BE2C (cell line): ENCODE measurements at regions not wholly inside any gene's neighbourhood (a gene's known extent, or its start where the extent isn't known, plus 50 kb on each side); places are given as distances from the start of the nearest gene placed in this dataset.

Source experiments
- DNase-seq: peaks from one replicate; pipeline ENCODE4 v3.0.0-alpha.2; 2020
- H3K27me3 ChIP-seq: fragments of 250-450 bp; sonication (Bioruptor Pico); 2 replicates; pipeline ENCODE4 v1.5.1; 2020; ENCODE audit warnings: mild to moderate bottlenecking
- H3K36me3 ChIP-seq: fragments of 250-450 bp; sonication (Bioruptor Pico); 2 replicates; pipeline ENCODE4 v1.5.1; 2020; ENCODE audit warnings: mild to moderate bottlenecking
- H3K4me1 ChIP-seq: fragments of 250-450 bp; sonication (Bioruptor Pico); 2 replicates; pipeline ENCODE4 v1.5.1; 2020
- H3K4me3 ChIP-seq: 2 replicates; pipeline ENCODE4 v1.5.1; 2011; ENCODE audit warnings: low read depth, low read length
- H3K9me3 ChIP-seq: fragments of 250-450 bp; sonication (Bioruptor Pico); 2 replicates; pipeline ENCODE4 v1.5.1; 2020
- TF ChIP-seq, protein P1 (sequence below): IDR thresholded peaks from 2 replicates; pipeline ENCODE4 v1.5.1; 2012; ENCODE audit warnings: mild to moderate bottlenecking, low read depth, low read length

DNA sequence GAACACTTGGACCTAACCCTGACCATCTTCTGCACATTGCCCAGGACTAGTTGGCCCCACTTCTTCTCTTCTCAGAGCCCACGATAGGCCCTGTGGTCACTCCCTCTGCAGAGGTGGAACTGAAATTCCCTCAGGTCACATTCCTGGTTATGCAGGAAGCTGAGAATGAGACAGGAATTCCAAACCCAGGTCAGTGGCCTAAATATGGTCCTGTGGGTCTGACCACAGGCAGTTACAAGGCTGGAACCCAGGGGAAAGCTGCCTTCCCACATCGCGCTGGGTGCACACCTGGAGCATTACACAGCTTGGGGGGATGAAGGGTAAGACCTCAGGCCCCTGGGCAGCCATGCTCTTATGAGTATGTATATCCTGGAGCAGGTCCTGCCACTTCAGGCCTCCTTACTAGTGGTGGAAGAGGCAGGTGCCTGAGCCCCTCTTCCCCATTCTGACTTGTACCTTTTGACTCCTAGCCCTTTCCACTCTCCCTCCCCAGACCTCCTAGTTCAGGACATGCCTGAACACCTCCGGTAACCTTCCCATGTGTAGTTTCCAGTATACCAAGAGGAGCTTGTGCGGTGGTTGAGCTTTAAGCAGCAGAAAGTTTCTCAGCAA, 173.5 kb downstream of the ASMT start:
- no peaks in the 10 kb centered on the region for H3K36me3 ChIP-seq
- TF ChIP-seq, protein P1, sequence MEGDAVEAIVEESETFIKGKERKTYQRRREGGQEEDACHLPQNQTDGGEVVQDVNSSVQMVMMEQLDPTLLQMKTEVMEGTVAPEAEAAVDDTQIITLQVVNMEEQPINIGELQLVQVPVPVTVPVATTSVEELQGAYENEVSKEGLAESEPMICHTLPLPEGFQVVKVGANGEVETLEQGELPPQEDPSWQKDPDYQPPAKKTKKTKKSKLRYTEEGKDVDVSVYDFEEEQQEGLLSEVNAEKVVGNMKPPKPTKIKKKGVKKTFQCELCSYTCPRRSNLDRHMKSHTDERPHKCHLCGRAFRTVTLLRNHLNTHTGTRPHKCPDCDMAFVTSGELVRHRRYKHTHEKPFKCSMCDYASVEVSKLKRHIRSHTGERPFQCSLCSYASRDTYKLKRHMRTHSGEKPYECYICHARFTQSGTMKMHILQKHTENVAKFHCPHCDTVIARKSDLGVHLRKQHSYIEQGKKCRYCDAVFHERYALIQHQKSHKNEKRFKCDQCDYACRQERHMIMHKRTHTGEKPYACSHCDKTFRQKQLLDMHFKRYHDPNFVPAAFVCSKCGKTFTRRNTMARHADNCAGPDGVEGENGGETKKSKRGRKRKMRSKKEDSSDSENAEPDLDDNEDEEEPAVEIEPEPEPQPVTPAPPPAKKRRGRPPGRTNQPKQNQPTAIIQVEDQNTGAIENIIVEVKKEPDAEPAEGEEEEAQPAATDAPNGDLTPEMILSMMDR = no peak
- H3K9me3 ChIP-seq = no peaks in the 10 kb centered on the region
- no peaks in the 10 kb centered on the region for H3K4me1 ChIP-seq
- H3K4me3 ChIP-seq = no peak overlapping the region
- no peaks in the 10 kb centered on the region for H3K27me3 ChIP-seq
- no peak for DNase-seq

DNA sequence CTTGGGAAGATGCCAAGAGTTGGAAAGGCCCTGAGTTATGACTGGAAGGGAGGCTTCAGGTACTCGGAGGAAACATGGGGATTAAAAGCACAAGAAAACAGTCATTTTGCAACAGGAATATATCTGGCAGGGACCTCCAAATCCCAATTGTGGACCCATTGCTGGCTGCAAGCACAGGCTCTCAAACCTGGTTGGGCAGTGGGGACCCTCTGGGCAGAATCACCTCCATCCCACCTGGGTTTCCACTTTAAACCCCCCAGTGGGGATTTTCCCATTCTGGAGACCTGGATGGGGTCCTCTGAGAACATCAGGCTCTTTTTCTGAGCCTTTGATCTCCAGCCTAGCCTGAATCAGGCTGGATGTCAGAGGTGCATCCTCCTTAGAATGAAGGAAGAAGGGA, 177.8 kb downstream of the ASMT start:
- Histone ChIP-seq H3K27me3 (no peaks in the 10 kb centered on the region), H3K4me3 (no peak overlapping the region), H3K9me3 (no peaks in the 10 kb centered on the region), H3K36me3 (no peaks in the 10 kb centered on the region), H3K4me1 (no peaks in the 10 kb centered on the region)
- DNase-seq = no peak
- TF ChIP-seq, protein P1 = no peak

DNA sequence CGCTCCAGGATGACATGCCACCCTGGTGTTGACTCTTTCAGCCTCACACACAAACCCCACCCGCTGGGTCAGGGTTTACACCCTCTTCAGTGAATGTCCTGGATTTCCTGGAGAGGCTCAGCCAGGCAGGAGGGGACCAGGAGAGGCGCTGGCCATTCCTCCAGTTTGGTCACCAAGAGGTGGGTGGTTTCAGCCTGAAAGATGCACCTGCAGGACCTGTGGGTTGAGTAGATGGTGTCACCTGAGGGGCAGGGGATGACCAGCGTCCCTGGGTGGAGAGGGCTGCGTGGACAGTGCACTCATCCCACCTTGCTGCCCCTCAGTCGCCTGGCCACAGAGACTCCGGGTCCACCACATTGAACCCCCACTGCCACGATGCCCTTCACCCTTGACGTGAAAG, 179.7 kb downstream of the ASMT start:
- Histone ChIP-seq H3K36me3 (no peaks in the 10 kb centered on the region), H3K4me1 (no peaks in the 10 kb centered on the region), H3K9me3 (no peaks in the 10 kb centered on the region), H3K4me3 (no peak overlapping the region), H3K27me3 (no peaks in the 10 kb centered on the region)
- DNase-seq = no peak
- TF ChIP-seq, protein P1 = no peak

DNA sequence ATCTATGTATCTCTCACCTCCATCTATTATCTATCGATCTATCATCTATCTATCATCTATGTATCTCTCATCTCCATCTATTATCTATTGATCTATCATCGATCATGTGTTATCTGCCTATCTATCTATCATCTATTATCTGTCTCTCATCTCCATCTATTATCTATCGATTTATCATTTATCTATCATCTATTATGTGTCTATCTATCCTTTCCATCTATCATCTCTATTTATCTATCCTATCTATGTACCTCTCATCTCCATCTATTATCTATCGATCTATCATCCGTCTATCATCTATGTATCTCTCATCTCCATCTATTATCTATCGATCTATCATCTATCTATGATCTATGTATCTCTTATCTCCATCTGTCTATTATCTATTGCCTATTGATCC, 188.1 kb downstream of the ASMT start:
- H3K36me3 ChIP-seq = no peaks in the 10 kb centered on the region
- H3K27me3 ChIP-seq = no peaks in the 10 kb centered on the region
- H3K4me3 ChIP-seq = no peak overlapping the region
- DNase-seq = no peak
- H3K4me1 ChIP-seq = no peaks in the 10 kb centered on the region
- TF ChIP-seq, protein P1 = no peak
- no peaks in the 10 kb centered on the region for H3K9me3 ChIP-seq

DNA sequence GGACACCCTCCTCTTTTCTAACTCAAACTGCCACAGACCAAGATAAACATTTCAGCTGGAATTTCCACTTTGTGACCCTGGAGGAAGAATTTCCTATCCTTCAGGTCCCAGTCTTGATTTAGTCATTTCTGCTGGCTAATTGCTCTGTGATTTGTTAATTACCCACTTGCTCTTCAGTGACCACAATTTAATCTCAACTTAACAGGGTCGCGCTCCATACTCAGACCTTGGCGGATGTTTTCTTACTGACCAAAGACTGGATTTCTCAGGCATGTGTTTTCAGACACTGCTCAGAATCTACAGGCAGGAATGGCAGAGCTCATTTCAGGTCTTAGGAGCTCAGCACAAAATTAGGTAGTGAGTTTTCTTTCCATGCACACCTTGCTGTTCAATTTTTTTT, 188.9 kb downstream of the ASMT start:
- H3K9me3 ChIP-seq = no peaks in the 10 kb centered on the region
- no peak overlapping the region for H3K4me3 ChIP-seq
- DNase-seq = no peak
- no peaks in the 10 kb centered on the region for H3K4me1 ChIP-seq
- no peaks in the 10 kb centered on the region for H3K36me3 ChIP-seq
- TF ChIP-seq, protein P1 = no peak
- no peaks in the 10 kb centered on the region for H3K27me3 ChIP-seq

DNA sequence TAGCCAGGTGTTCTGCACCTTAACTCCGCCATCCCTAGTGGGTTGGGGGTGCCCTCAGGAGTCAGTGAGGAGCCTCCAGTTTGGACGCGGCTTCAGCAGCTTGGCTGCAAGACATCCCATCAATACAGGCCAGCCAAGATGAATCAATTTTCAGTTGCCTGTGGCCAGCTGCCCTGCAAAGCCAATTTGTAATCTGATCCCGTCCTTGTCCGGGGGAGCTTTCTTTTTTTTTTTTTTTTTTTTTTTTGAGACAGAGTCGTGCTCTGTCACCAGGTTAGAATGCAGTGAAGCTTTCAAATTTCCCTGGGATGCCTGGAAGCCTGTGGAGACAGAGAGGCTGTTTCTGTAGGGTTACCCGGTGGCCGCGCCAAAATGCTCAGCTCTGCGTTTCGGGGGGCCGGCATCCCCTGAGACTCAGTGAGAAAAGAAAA, 192.5 kb downstream of the ASMT start:
- no peaks in the 10 kb centered on the region for H3K27me3 ChIP-seq
- DNase-seq = no peak
- TF ChIP-seq, protein P1 = no peak
- no peaks in the 10 kb centered on the region for H3K9me3 ChIP-seq
- no peaks in the 10 kb centered on the region for H3K4me1 ChIP-seq
- no peak overlapping the region for H3K4me3 ChIP-seq
- H3K36me3 ChIP-seq = no peaks in the 10 kb centered on the region
